ENCODE measurements at regions not wholly inside any gene's neighbourhood (a gene's known extent, or its start where the extent isn't known, plus 50 kb on each side); places are given as distances from the start of the nearest gene placed in this dataset.
"Not testable (repeated sequence)": the region's sequence is repeated elsewhere in the genome, so short reads cannot be mapped to it uniquely, and the experiment has no call there.

- DNase-seq = no peak
These were observed 260.6 kb downstream of the SMAD2 start for GRCh38 chr18:47669815-47670214.

DNA sequence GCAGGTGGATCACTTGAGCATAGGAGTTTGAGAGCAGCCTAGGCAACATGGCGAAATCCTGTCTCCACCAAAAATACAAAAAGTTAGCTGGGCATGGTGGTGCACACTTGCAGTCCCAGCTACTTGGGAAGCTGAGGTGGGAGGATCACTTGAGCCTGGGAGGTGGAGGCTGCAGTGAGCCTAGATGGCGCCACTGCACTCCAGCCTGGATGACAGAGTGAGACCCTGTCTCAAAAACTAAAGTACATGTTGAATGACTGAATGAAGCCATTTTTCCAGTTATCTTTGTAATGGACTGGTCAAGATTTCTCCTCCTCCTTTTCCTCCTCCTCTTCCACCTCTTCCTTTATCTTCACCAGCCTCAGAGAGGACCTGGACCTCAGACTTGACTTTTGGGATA lies 272.0 kb downstream of the SMAD2 start:
- no peak for DNase-seq

DNA sequence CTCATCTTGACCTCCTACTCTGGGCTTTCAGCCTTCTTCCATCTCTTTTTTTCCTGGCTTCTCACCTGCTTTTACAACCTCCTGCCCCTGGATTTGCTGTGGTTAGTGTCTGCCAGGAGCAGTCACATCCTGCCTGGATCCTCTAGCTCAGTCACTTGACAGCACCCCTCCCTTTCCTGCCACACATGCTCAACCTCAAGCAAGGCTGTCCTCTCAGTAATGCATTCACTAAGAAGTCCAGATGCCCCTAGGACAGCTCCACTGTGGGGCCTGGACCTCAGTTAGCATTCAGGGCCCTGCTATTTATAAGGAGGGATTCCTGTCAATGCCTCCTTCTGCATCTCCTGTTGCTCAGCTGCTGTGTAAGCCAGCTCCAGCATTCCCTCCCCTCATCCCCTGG lies 275.5 kb downstream of the SMAD2 start:
- no peak for DNase-seq

- DNase-seq = no peak
These were observed 285.6 kb downstream of the SMAD2 start for GRCh38 chr18:47644896-47645295.

GRCh38 chr18:47637551-47637950 lies 292.9 kb downstream of the SMAD2 start:
- not testable (repeated sequence) for DNase-seq

GRCh38 chr18:47635416-47635815 lies 295.0 kb downstream of the SMAD2 start:
- DNase-seq = no peak

- DNase-seq = no peak
These were observed 297.4 kb downstream of the SMAD2 start for GRCh38 chr18:47632970-47633635.

DNA sequence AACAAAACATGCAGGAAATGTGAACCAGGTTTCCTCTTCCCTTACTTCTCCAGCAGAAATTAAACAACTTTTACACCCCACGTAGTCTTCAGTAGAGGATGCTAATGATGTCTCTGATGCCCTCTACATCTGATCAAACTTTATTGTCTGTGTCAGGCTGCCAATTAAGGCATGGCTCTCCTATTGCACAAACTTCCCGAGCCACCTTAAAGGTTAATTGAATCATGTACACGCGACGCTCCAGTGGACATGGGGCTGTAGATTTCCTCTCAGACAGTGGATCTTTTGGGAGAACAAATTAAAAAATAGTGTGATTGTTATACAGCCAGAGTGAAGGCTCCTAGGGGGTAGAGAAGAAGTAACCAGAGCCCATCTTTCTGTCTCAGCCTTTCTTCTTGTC lies 301.6 kb downstream of the SMAD2 start:
- no peak for DNase-seq

DNA sequence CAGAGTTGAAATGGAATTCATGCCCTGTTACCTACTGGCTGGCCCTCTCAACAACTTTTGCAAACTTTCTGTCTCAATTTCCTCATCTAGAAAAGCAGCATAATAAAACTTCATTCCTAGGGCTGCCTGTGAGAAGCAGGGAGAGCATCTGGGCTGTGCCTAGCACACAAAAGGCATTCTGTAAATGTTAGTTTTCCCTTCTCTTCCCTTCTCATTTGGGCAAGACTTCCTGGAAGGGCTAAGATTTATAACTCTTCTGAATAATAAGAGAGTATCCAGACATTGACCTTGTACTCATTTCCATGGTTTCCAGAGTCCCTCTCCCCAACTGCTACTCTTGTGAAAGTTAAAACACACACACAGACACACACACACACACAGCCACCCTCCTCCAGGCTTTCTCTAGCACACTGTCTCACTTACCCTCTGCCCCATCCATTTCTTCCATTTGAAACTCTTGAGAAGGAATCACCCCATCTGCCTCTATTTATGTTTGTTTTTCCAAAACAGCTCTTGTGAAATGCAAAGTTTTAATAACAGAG lies 302.1 kb downstream of the SMAD2 start:
- DNase-seq = no peak

DNA sequence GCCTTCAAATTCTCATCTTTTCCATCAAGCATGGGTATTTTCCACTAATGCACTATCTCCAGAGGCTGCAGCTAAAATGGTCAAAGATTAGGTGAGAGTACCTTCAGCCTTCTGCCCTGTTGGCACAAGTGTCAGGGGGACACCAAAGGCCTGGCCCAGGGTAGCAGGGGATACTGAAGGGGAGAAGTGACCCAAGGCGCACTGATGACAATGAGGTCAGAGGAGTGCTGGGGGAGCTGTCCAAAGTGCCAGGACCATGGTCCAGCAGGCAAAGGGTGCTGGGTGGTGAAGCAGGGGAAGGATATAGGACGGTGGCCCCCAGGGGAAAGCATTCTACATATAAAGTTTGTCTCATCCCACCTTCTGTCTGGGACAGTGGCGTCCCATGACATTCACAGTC lies 303.4 kb downstream of the SMAD2 start:
- no peak for DNase-seq

GRCh38 chr18:47619771-47620448 lies 310.5 kb downstream of the SMAD2 start:
- DNase-seq = no peak

- DNase-seq = no peak
These were observed 311.7 kb downstream of the SMAD2 start for GRCh38 chr18:47618758-47619157.

DNA sequence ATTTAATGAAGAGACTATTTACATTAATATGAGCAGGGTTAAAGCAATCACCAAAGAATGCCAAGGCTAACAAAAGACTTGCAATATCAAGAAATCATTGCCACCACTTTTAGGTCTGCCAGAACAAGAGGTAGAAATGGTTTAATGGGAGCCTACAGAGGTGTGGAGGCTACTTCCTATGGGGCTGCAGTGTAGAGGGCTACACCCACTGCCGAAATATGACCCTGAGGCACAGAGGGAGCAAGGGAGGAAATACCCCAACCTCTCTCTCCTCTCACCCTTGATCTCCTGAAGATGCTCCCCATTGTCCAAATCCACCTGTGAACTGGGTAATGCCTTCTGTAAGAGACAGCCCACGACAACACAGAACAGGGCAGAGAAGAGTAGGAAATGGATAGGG lies 315.4 kb downstream of the SMAD2 start:
- DNase-seq = no peak

DNA sequence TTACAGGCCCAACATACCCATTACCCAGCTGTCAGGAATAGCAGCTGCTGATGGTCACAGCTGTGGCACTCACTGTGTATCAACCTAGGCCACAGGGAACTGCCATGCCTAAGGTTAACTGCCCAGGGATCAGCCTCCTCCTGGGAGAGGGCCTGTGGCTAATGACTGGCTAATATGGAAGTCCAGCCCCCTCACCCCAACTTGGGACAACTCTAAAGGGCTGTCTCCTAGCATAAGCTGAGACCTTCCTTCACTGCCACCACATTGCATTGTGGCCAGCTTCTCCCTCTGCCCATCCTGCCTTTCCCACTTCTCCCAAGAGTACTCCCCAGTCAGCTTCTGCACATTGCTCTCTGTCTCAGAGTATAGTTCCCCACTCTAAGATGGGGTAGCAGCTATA lies 316.5 kb downstream of the SMAD2 start:
- DNase-seq = no peak

DNA sequence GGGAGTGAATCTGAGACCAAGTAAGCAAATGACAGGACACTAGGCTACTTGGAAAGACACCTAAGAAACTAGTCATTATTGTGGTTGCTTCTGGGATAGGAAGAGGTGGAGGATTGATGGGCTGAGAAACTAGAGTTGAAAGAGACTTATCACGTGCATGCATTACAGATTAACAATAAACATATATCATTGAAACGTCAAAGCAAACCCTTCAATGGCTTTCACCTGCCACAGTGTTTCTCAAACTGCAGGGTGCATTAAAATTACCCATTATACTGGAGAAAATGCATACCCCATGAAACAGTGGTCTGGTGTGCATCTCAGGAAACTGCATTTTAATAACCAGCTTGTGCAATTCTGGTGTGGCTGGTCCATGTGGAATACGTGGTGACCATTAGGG lies 318.8 kb downstream of the SMAD2 start:
- DNase-seq = no peak

GRCh38 chr18:47606526-47606925 lies 323.9 kb downstream of the SMAD2 start:
- DNase-seq = no peak

- DNase-seq = no peak
These were observed 325.4 kb downstream of the SMAD2 start for GRCh38 chr18:47605093-47605492.

DNA sequence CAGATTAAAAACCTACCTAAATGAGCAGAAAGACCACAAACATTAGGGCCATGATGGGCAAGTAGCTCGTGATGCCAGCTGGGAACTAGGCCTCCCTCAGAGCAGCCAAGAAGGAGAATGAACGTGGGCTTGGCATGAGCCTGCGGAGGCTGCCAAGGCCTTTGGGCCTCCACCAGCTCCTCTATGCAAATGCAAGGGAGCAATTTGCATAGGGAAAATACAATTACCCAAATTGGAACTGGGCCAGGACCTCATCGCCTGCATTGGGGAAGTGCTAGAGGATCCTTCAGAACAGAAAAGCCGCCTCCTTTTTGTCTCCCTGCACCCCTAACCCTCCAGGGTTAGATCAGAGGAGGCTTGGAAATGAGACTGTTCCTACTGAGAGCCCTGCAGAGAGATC lies 326.4 kb downstream of the SMAD2 start:
- no peak for DNase-seq

GRCh38 chr18:47603158-47603557 lies 327.3 kb downstream of the SMAD2 start:
- no peak for DNase-seq

DNA sequence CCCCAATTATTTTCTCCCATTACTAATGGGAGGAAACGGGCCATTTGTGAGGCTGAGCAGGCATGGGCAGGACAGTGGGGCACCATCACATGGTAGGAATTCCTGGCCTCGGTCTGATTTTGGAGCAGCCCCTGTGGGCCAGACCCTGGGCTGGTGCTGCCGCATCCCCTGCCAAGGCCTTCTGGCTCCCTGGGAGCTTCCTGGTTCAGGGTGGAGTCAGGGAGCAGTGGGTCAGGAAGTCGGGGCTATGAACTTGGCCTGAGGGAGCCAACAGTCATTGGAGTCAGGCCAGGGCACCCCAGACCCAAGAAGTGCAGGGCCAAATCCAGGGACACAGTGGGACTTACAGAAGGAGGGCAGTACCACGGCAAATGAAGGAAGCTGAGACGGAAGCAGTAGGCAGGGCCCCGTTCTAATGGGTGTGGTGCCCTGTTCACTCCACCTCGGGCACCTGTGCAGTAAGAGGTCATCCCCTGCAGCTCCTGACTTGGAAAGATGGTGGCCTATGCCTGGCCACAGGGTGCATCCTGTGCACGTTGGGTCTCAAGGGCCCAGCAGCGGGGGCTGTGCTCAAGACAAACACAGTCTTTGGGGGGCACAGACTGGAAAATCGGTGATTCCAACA lies 328.1 kb downstream of the SMAD2 start:
- DNase-seq = no peak

DNA sequence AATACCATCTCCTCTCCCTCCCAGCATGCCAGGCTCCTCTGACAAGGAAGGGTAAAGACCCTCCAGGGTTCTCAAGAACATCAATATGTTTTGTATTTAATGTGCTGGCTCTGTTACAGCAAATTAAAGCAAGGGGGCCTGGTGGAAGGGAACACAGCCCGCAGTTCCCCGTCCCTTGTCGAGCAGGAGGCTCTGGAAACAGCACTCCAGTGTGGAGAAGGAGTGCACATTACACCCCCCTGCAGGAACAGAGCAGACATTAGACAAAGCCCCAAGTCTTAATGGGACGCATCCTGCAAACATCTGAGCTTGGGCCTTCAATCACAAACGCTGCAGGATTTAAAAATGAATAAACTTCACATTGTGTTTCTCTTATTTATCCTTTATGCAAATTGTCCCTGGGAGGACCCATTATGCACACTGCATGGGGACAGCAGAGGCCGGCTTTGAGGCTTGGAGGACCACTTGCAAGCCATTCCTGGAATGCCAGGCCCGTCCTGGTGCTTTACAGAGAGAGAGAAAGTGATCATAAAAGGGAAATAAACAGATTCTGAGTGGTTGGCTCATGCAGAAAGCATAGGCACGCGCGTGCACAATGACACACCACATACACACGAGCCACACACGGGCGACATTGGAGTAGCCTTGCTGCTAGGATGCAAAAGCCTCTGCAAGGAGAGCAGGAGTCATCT lies 328.7 kb downstream of the SMAD2 start:
- no peak for DNase-seq

- peak; percentile 12 for DNase-seq
These were observed 334.5 kb downstream of the SMAD2 start for GRCh38 chr18:47595831-47596501.

DNA sequence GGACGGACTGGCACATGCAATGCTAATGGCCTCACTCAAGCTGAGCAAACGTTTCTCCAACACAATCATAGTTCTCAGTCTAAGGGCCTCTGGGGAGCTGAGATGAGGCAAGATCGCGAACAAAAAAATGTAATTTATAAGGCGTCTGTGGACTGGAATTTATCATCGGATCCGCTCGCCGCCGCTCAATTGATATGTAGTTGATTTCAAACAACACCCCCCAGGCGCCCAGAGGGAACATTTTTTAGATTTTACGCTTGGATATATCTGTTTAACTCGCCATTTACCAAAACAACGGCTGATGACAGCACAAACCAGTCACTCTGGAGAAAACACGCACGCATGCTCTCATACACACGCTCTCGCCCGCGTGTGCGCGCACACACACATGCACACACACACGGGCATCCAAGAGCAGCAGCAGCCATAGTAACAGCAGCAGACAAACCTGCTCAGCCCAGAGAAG lies 335.8 kb downstream of the SMAD2 start:
- no peak for DNase-seq

Data from NCI-H510A (cell line).